HG02759 (cell line): ENCODE measurements at regions not wholly inside any gene's neighbourhood (a gene's known extent, or its start where the extent isn't known, plus 50 kb on each side); places are given as distances from the start of the nearest gene placed in this dataset.
"Not testable (repeated sequence)": the region's sequence is repeated elsewhere in the genome, so short reads cannot be mapped to it uniquely, and the experiment has no call there.

Experiments
- ATAC-seq: cut with Tn5 transposase; IDR thresholded peaks from one replicate; pipeline ENCODE4 v1.9.1; 2021; ENCODE audit warnings: mild to moderate bottlenecking, moderate library complexity; ENCODE audit not compliant: unreplicated experiment

- ATAC-seq: no peak
Measured at GRCh38 chr2:11950896-11951295, 204.5 kb downstream of the LPIN1 start.

DNA sequence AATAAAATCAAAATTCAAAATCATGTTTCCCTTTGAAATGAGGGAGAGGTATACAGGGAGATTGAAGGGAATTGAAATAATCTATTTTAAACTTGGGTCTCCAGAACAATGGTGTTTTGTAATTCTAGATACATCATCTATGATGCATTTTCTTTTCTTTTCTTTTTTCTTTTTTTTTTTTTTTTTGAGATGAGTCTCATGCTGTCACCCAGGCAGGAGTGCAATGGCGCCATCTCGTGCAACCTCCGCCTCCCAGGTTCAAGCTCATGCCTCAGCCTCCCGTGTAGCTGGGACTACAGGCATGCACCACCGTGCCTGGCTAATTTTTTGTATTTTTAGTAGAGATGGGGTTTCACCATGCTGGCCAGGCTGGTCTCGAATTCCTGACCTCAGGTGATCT lies 205.1 kb downstream of the LPIN1 start:
- ATAC-seq: not testable (repeated sequence)

- no peak for ATAC-seq
Measured at GRCh38 chr2:11953258-11953657, 206.8 kb downstream of the LPIN1 start.

- ATAC-seq: no peak
Measured at GRCh38 chr2:11955314-11955713, 208.9 kb downstream of the LPIN1 start.

- ATAC-seq: no peak
Measured at GRCh38 chr2:11955884-11956291, 209.5 kb downstream of the LPIN1 start.

DNA sequence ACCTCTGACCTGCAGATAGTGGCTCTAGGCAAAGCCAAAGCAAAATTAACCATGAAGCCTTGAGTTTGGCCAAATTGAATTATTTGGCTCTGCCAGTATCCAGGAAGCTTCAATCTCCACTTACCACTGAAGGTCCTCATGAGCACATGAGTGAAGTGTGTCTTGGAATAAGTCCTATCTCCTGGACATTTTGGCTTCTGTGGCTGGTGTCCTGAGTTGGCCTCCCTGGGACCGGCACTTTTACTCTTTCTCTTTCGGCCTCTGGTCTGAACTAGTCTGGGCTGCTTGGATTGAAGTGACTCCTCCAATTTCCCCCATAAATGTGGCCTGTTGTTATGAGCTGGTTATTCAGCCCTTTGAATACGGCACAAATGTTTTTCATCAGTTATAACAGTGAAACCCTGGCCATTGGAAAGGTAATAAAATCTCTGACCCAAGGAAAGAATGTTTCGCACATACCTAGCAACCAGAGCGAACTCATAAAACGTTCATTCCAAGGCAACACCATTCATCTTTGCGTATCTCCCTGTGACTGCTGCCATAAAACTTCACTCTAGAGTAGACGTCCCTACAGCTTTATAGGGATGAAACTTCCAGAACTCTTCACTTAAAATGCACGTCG lies 216.4 kb downstream of the LPIN1 start:
- ATAC-seq: no peak

DNA sequence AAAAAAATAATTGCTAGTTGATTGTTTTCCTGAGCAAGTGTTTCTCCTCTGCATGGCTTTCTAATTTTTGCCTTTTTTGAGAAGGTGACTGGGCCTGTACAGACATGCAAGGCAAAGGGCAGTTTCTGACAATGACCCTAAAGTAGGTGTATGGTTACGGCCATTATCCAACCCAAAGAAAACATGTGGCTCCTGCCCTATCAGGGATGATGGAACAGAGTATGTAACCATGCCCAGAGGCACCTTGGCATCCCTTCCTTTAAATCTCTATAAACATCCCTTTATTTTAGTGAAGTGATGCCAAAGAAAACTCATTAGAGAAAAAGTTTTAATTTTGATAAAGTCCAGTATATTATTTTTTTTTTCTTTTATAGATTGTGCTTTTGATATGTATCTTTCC lies 217.5 kb downstream of the LPIN1 start:
- no peak for ATAC-seq

DNA sequence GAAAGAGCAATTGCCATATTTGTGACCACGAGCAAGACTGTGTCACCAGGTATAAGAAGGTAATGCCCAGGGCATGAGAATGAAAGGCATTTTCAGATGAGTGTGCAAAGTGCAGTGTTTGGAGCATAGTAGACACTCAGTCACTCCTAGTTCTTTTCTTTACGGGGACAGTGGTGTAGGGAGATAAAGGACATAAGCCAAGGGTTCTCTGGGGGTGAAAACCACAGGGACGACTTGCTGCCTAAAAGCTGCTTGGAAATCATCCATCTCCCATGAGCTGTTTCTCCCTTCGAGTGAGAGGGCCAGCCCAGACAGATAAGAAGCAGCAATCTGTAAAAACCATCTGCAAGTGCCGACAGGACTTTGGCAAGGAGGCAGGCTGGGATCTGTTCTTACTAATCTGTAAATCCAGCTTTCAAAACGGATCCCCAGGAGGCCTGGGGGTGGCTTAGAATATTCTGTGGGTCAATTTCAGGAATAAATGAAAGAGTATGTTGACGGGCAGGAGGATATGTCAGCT lies 221.6 kb downstream of the LPIN1 start:
- ATAC-seq: no peak

DNA sequence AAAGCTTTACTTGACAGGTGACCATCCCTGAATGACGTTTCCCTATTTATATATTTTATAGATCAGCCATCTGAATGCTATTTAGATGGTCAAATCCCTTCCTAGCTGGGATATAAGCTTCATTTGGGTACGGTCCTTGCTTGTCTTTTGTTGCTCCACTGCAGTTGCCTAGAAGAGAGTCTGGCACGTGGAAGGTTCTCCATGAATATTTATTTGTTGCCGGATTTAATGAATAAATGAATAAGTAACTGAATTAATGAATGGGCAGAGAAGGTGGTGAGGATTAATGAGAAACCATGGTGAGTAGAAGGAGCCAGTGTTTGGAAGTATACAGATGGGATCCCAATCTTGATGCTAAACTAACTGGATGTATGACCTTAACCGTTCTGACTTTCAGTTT lies 222.1 kb downstream of the LPIN1 start:
- no peak for ATAC-seq

DNA sequence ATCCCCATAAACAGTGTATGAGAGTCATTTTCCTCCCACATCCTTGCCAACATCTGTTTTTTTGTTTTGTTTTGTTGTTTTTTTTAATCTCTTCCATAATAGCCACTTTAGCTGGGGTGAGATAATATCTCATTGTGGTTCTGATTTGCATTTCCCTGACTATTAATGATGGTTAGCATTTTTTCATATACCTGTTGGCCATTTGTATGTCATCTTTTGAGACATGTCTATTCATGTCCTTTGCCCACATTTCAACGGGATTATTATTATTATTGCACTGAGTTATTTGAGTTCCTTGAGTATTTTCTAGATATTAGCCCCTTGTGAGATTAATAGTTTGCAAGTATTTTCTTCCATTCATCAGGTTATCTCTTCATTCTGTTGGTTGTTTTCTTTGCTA lies 223.3 kb downstream of the LPIN1 start:
- no peak for ATAC-seq

DNA sequence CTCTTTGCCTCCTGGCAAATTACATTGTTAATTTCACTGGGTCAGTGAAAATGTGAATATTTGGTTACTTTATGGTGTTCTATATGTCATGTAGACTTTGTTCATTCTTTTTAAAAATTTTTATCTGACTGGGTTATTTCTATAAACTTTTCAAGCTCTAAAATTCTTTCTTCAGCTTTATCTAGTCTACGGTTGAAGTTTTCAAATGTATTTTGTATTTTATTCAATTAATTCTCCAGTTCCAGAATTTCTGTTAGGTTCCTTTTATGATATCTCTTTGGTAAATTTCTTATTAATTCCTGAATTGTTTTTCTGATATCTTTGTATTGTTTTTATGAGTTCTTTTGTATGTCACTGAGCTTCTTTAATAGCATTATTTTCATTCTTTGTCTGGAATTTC lies 228.1 kb downstream of the LPIN1 start:
- ATAC-seq: no peak

DNA sequence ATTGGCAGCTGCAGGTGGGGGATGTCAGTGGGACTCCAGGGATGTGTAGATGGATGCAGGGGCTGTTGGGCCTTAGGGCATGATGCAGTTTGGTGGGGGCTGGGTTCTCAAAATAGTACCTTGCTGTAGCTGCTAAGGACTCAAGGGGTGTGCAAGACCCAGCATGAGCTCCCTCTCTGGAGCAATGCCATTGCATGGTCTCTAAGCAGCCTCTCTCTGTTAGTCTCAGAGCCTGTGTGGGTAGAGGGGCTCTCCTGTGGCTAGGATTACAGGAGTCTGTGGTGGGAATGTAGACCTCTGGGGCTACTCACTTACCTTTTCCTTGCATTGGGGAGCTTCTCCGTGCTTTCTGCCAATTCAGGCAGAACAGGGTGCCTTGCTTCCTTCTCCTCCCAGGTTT lies 228.9 kb downstream of the LPIN1 start:
- ATAC-seq: no peak

DNA sequence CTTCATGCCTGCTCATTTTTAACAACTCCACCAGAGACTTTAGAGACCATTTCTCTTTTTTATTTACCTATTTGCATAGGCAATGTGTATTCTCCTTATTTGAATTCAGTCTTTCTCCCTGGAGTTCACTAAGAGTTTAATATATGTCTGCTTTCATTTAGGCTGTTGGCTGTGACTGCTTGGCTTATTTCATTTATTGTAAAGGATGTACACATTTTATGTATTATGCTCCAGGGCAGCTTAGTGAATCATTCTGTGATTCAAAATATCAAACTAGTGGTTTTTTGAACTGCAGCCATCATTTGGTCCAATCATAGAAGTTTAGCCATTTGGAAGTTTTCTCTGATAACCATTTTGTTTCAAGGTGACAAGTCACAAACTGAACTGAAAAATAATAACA lies 229.6 kb downstream of the LPIN1 start:
- no peak for ATAC-seq

DNA sequence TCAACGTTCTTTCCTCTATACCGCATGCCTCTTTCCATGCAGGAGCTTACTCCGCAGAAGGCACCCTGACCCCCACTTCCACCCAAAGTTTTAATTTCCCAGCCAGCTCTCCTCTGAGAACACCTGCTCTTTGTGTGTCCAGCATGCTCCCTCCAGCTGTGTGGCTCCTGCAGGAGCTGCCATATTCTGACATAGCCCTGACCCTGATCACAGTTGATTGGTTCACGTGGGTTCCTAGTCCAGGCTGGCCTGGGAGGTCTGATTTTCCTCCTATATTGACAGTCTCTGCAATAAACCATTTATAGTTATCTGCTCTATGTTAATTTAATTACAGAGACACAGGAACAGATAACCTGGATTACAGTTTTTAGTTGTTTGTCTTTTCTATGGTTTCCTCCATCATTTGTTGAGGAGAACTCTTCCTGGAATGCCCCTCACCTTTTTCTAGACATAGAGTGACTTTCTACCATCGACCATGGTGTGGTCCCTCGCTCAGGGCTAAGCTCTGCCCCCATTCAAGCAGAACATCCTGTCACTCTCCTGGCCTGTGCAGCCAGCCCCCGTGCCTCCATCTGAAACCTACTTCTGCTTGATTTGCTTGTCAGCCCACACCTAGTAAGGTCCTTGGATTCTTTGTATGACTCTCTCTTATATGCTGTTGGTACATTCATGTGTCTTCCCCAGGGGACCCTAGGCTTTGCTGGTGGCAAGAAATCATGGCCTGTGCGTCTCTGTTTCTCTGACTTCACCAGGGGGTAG lies 231.5 kb downstream of the LPIN1 start:
- peak; percentile 85 for ATAC-seq

DNA sequence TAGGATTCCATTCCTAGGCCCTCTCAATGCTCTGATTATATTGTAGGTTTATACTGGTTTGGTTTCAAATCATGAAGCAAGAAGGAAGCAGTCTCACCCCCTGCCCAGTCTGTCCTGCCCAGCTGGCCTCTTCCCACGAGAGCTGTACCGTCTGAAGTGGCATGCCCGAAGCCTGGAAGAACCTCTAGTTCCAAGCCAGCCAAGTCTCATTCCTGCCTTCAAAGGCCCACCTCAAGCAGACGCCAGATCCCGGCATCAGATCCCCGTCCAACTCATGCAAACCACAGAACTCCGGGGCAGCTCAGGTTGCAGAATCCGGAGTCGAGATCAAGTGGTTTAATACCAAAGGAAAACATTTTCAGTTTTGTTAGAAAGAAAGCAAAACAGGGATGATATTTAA lies 234.4 kb downstream of the LPIN1 start:
- ATAC-seq: no peak

DNA sequence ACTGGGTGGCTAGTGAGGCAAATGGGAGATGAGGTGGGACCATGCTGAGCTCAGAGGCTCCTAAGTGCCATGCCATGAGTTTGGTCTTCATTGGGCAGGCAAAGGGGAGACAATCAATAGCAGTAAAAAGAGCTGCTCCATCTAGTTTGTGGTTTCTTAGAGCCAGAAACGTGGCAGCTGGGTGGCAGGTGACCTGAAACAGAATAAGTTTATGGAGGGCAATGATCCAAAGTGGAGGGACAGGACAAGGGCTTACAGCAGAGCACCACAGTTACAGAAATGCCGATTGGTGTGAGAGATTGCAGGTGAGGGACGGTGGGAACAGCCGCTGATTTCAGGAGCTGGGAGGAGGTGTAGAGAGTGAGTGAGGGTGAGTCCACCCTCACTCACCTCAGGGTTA lies 237.0 kb downstream of the LPIN1 start:
- ATAC-seq: no peak

GRCh38 chr2:11983870-11984269 lies 237.4 kb downstream of the LPIN1 start:
- ATAC-seq: no peak

- ATAC-seq: no peak
Measured at GRCh38 chr2:11984316-11985158, 238.1 kb downstream of the LPIN1 start.

- no peak for ATAC-seq
Measured at GRCh38 chr2:11985817-11986566, 239.6 kb downstream of the LPIN1 start.

DNA sequence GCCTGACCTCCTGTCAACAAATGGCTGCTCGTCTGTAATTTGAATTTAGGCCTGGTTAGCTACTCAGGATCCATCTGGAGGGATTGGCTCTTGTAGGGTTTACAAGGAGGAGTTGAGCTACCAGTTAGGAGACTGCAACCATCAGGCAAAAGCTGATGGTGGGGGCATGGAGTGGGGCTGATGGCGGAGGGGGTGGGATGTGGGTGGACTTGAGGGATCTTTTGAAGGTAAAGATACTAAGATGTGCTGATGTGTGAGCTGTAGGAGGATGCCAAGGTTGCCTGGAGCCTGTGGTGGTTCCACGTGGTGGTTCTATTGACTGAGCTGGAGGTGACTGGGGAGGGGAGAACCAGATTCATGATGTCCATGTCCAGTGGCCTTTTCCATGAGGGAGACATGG lies 240.7 kb downstream of the LPIN1 start:
- ATAC-seq: no peak
